ENCODE measurements at regions not wholly inside any gene's neighbourhood (a gene's known extent, or its start where the extent isn't known, plus 50 kb on each side); places are given as distances from the start of the nearest gene placed in this dataset.

GRCh38 chr1:112257043-112257835, 138.8 kb upstream of the CTTNBP2NL start:
- TF ChIP-seq TAF1 (IDR thresholded peaks at IDR 0.05; ENCODE audit: low read depth) (no peak), TEAD4 (IDR thresholded peaks at IDR 0.05) (no peak), FOXM1 (IDR thresholded peaks at IDR 0.05; ENCODE audit: borderline replicate concordance, low read depth) (no peak), RAD21 (IDR thresholded peaks at IDR 0.05; ENCODE audit: low read depth) (no peak), CREB1 (IDR thresholded peaks at IDR 0.05; ENCODE audit: low read depth) (no peak), CEBPB (IDR thresholded peaks at IDR 0.05) (no peak), NFIC (IDR thresholded peaks at IDR 0.05) (no peak), EP300 (IDR thresholded peaks at IDR 0.05; ENCODE audit: borderline replicate concordance) (no peak), YY1 (IDR thresholded peaks at IDR 0.05; ENCODE audit: low read depth) (no peak), ZBTB7A (IDR thresholded peaks at IDR 0.05; ENCODE audit: low read depth) (no peak), EGR1 (IDR thresholded peaks at IDR 0.05) (no peak), TCF12 (IDR thresholded peaks at IDR 0.05; ENCODE audit: low read depth) (no peak), USF1 (IDR thresholded peaks at IDR 0.05) (no peak)
- TF ChIP-seq, protein P1, sequence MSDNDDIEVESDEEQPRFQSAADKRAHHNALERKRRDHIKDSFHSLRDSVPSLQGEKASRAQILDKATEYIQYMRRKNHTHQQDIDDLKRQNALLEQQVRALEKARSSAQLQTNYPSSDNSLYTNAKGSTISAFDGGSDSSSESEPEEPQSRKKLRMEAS (IDR thresholded peaks at IDR 0.05) = no peak
- TF ChIP-seq, protein P2, sequence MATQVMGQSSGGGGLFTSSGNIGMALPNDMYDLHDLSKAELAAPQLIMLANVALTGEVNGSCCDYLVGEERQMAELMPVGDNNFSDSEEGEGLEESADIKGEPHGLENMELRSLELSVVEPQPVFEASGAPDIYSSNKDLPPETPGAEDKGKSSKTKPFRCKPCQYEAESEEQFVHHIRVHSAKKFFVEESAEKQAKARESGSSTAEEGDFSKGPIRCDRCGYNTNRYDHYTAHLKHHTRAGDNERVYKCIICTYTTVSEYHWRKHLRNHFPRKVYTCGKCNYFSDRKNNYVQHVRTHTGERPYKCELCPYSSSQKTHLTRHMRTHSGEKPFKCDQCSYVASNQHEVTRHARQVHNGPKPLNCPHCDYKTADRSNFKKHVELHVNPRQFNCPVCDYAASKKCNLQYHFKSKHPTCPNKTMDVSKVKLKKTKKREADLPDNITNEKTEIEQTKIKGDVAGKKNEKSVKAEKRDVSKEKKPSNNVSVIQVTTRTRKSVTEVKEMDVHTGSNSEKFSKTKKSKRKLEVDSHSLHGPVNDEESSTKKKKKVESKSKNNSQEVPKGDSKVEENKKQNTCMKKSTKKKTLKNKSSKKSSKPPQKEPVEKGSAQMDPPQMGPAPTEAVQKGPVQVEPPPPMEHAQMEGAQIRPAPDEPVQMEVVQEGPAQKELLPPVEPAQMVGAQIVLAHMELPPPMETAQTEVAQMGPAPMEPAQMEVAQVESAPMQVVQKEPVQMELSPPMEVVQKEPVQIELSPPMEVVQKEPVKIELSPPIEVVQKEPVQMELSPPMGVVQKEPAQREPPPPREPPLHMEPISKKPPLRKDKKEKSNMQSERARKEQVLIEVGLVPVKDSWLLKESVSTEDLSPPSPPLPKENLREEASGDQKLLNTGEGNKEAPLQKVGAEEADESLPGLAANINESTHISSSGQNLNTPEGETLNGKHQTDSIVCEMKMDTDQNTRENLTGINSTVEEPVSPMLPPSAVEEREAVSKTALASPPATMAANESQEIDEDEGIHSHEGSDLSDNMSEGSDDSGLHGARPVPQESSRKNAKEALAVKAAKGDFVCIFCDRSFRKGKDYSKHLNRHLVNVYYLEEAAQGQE (IDR thresholded peaks at IDR 0.05; ENCODE audit: low read depth) = no peak

DNA sequence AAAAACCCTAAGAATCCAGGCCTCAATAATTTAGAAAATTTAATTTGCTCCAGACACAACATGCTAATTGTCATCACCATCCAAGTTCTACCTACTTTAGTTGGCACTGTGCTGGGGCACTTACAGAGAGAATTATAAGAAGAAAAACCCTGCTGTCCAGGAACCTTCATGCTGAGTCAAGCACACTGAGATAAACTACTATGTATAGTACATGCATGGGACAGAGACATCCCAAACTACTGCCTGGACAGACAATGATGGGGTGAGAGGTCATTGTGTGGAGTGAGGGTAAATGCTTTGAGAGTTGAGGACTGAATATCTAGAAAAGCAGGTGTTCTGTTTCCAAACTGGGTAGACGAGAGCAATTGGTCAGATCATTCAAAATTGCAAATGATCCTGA, 135.3 kb upstream of the CTTNBP2NL start:
- TF ChIP-seq EP300 (IDR thresholded peaks at IDR 0.05; ENCODE audit: borderline replicate concordance) (no peak), EGR1 (IDR thresholded peaks at IDR 0.05) (no peak), FOXM1 (IDR thresholded peaks at IDR 0.05; ENCODE audit: borderline replicate concordance, low read depth) (no peak), ZBTB7A (IDR thresholded peaks at IDR 0.05; ENCODE audit: low read depth) (no peak), TEAD4 (IDR thresholded peaks at IDR 0.05) (no peak), CEBPB (IDR thresholded peaks at IDR 0.05) (no peak), YY1 (IDR thresholded peaks at IDR 0.05; ENCODE audit: low read depth) (no peak), NFIC (IDR thresholded peaks at IDR 0.05) (no peak), CREB1 (IDR thresholded peaks at IDR 0.05; ENCODE audit: low read depth) (no peak), TCF12 (IDR thresholded peaks at IDR 0.05; ENCODE audit: low read depth) (no peak), TAF1 (IDR thresholded peaks at IDR 0.05; ENCODE audit: low read depth) (no peak), USF1 (IDR thresholded peaks at IDR 0.05) (no peak), RAD21 (IDR thresholded peaks at IDR 0.05; ENCODE audit: low read depth) (no peak)
- TF ChIP-seq, protein P2 (IDR thresholded peaks at IDR 0.05; ENCODE audit: low read depth) = no peak
- TF ChIP-seq, protein P1 (IDR thresholded peaks at IDR 0.05) = no peak

- no peak for TF ChIP-seq YY1 (IDR thresholded peaks at IDR 0.05; ENCODE audit: low read depth)
- no peak for TF ChIP-seq NFIC (IDR thresholded peaks at IDR 0.05)
These were observed 133.7 kb upstream of the CTTNBP2NL start for GRCh38 chr1:112262316-112262715.

GRCh38 chr1:112263042-112263441, 133.0 kb upstream of the CTTNBP2NL start:
- TF ChIP-seq TEAD4 (IDR thresholded peaks at IDR 0.05) (no peak), CEBPB (IDR thresholded peaks at IDR 0.05) (no peak), TAF1 (IDR thresholded peaks at IDR 0.05; ENCODE audit: low read depth) (no peak)

DNA sequence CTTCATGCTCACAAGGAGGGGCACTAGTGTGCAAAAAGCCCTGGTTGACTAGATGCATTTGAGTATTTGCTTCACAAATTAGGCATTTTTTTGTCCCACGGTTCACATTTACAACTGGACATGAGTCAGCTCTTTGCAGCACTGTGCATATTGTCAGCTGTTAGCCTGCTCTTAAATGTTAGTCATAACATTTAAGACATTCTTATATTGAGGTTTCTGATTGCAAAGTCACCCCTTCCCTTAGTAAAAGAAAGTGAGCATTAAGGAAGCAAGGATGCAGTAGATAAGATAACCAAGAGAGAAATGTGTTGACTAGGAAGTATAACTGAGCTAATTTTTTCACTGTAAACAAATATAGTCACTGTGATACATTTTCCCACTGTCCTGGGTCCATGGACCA, 132.6 kb upstream of the CTTNBP2NL start:
- TF ChIP-seq ZBTB7A (IDR thresholded peaks at IDR 0.05; ENCODE audit: low read depth) (no peak), CREB1 (IDR thresholded peaks at IDR 0.05; ENCODE audit: low read depth) (no peak), EP300 (IDR thresholded peaks at IDR 0.05; ENCODE audit: borderline replicate concordance) (no peak), EGR1 (IDR thresholded peaks at IDR 0.05) (no peak), YY1 (IDR thresholded peaks at IDR 0.05; ENCODE audit: low read depth) (no peak), TAF1 (IDR thresholded peaks at IDR 0.05; ENCODE audit: low read depth) (no peak), USF1 (IDR thresholded peaks at IDR 0.05) (no peak), CEBPB (IDR thresholded peaks at IDR 0.05) (no peak), TCF12 (IDR thresholded peaks at IDR 0.05; ENCODE audit: low read depth) (no peak)
- TF ChIP-seq, protein P2 (IDR thresholded peaks at IDR 0.05; ENCODE audit: low read depth) = no peak

All from Ishikawa (cell line).